ENCODE measurements at regions not wholly inside any gene's neighbourhood (a gene's known extent, or its start where the extent isn't known, plus 50 kb on each side); places are given as distances from the start of the nearest gene placed in this dataset.

GRCh38 chr6:155936127-155936526 is 480.5 kb upstream of the NOX3 start:
- no peaks in the 10 kb centered on the region for H3K4me1 ChIP-seq (ENCODE audit: low read depth)
- ATAC-seq (no peak), DNase-seq (no peak)
- no peaks in the 10 kb centered on the region for H3K9me3 ChIP-seq
- H3K36me3 ChIP-seq (ENCODE audit: low read depth): no peaks in the 10 kb centered on the region
- intact Hi-C loops (cut with DNase I, micrococcal nuclease): no loop called here
- H3K4me3 ChIP-seq: no peak overlapping the region
- TF ChIP-seq CTCF (IDR thresholded peaks at IDR 0.05): no peak

GRCh38 chr6:155916846-155917624 is 461.4 kb upstream of the NOX3 start:
- H3K4me3 ChIP-seq: no peak overlapping the region
- no peak for ATAC-seq

GRCh38 chr6:155915651-155916050 is 460.0 kb upstream of the NOX3 start:
- Histone ChIP-seq H3K9me3 (no peaks in the 10 kb centered on the region), H3K36me3 (ENCODE audit: low read depth) (no peaks in the 10 kb centered on the region), H3K4me1 (ENCODE audit: low read depth) (no peaks in the 10 kb centered on the region), H3K4me3 (no peak overlapping the region)
- intact Hi-C loops (cut with DNase I, micrococcal nuclease): no loop called here
- DNase-seq (no peak), ATAC-seq (no peak)
- no peak for TF ChIP-seq CTCF (IDR thresholded peaks at IDR 0.05)

More at GRCh38 chr6:155916846-155917624, 461.4 kb upstream of the NOX3 start:
- intact Hi-C loops (cut with DNase I, micrococcal nuclease): no loop called here
- no peak for DNase-seq
- H3K4me1 ChIP-seq (ENCODE audit: low read depth): no peaks in the 10 kb centered on the region
- TF ChIP-seq CTCF (IDR thresholded peaks at IDR 0.05): no peak
- no peaks in the 10 kb centered on the region for H3K9me3 ChIP-seq
- H3K36me3 ChIP-seq (ENCODE audit: low read depth): no peaks in the 10 kb centered on the region

GRCh38 chr6:155913816-155914215 is 458.2 kb upstream of the NOX3 start:
- intact Hi-C loops (cut with DNase I, micrococcal nuclease): no loop called here
- DNase-seq (no peak), ATAC-seq (no peak)
- no peaks in the 10 kb centered on the region for H3K4me1 ChIP-seq (ENCODE audit: low read depth)
- no peak for TF ChIP-seq CTCF (IDR thresholded peaks at IDR 0.05)
- H3K36me3 ChIP-seq (ENCODE audit: low read depth): no peaks in the 10 kb centered on the region
- H3K9me3 ChIP-seq: no peaks in the 10 kb centered on the region
- no peak overlapping the region for H3K4me3 ChIP-seq

GRCh38 chr6:155909710-155910109 is 454.1 kb upstream of the NOX3 start:
- no peak for TF ChIP-seq CTCF (IDR thresholded peaks at IDR 0.05)
- no peak for DNase-seq
- no peaks in the 10 kb centered on the region for H3K4me1 ChIP-seq (ENCODE audit: low read depth)
- ATAC-seq: no peak
- H3K9me3 ChIP-seq: no peaks in the 10 kb centered on the region
- intact Hi-C loops (cut with DNase I, micrococcal nuclease): no loop called here
- H3K4me3 ChIP-seq: no peak overlapping the region
- H3K36me3 ChIP-seq (ENCODE audit: low read depth): no peaks in the 10 kb centered on the region

All from mucosa of descending colon (tissue), 3 donors.